ENCODE measurements at regions not wholly inside any gene's neighbourhood (a gene's known extent, or its start where the extent isn't known, plus 50 kb on each side); places are given as distances from the start of the nearest gene placed in this dataset.

DNA sequence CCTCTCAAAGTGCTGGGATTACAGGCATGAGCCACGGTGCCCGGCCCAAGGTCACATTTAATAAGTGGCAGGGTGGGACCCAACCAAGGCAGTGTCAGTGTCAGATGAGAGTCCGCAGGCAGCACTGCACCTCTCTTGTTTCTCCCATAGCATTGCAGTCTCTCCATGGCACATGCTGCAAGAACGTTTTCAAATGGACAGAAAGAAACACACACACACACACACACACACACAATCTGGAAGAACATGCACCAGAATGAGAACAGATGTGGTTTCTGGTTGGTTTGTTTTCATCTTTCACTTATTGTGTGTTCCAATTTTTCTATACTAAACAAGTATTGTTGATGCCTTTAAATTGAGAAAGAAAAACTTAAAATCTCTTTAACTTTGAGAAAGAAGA, 126.5 kb downstream of the SYF2 start:
- Histone ChIP-seq H3K79me2 (ENCODE audit: insufficient read depth, low read depth, low read length) (no peaks in the 10 kb centered on the region), H3K9me2 (ENCODE audit: insufficient read depth, low read length) (no peaks in the 10 kb centered on the region), H3K9me3 (ENCODE audit: low read length) (peaks cover 12% of the 10 kb centered on the region), H3K27ac (ENCODE audit: low read depth, low read length, poor library complexity, severe bottlenecking) (no peak overlapping the region), H3K4me3 (ENCODE audit: low read depth, low read length, poor library complexity, severe bottlenecking) (no peak overlapping the region), H2AFZ (ENCODE audit: low read length) (no peak overlapping the region), H3K4me1 (ENCODE audit: insufficient read depth, low read length, poor library complexity, severe bottlenecking) (peaks cover 5% of the 10 kb centered on the region), H3K4me2 (ENCODE audit: low read length) (no peak overlapping the region), H4K20me1 (ENCODE audit: insufficient read depth, low read length) (no peaks in the 10 kb centered on the region), H3K36me3 (ENCODE audit: insufficient read depth, low read length) (no peaks in the 10 kb centered on the region)
- DNase-seq (ENCODE audit: low spot score) = no peak
- BruUV-seq (replicated peaks) = no TSS peak
- TF ChIP-seq, protein P1, sequence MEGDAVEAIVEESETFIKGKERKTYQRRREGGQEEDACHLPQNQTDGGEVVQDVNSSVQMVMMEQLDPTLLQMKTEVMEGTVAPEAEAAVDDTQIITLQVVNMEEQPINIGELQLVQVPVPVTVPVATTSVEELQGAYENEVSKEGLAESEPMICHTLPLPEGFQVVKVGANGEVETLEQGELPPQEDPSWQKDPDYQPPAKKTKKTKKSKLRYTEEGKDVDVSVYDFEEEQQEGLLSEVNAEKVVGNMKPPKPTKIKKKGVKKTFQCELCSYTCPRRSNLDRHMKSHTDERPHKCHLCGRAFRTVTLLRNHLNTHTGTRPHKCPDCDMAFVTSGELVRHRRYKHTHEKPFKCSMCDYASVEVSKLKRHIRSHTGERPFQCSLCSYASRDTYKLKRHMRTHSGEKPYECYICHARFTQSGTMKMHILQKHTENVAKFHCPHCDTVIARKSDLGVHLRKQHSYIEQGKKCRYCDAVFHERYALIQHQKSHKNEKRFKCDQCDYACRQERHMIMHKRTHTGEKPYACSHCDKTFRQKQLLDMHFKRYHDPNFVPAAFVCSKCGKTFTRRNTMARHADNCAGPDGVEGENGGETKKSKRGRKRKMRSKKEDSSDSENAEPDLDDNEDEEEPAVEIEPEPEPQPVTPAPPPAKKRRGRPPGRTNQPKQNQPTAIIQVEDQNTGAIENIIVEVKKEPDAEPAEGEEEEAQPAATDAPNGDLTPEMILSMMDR (conservative IDR thresholded peaks at IDR 0.05; ENCODE audit: low read length) = no peak
- TF ChIP-seq EZH2phosphoT487 (IDR thresholded peaks at IDR 0.05; ENCODE audit: borderline replicate concordance, low read depth, low read length) = no peak
- ChIA-PET POLR2A (interaction anchor here (0.5 kb wide), 1 partner anchor 541 kb away, joined by 3 read pairs; no protein-coding TSS in a partner anchor), CTCF (ENCODE audit: unreplicated experiment) (no interaction called here)
- intact Hi-C loops (cut with micrococcal nuclease; ENCODE audit: unreplicated experiment) = no loop called here

DNA sequence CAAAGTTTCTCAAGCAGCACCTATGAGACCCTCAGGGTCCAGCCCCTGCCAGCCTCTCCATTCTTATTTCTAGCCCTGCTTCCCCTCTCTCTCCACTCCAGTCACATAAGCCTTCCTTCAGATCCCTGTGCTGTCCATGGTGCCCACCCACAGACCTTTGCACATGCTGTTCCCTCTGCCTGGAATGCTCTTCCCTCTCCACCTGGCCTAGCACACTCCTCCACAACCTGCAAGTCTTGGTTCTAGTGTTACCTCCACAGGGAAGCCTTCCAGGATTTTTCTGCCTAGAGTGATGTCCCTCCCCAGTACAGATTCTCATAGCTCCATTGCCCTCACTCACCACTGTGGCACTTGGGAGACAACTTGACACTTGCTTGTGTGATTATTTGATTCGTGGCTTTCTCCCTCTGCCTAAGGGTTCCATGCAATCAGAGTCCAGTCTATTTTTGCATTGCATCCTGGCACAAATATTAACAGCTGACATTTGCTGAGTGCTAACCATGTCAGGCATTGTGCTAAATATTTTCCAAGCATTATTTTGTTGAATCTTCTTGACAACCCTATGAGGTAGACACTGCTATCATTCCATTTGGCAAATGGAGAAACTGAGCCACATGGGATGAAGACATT, 127.3 kb downstream of the SYF2 start:
- H3K4me2 ChIP-seq (ENCODE audit: low read length) = no peak overlapping the region
- H2AFZ ChIP-seq (ENCODE audit: low read length) = no peak overlapping the region
- BruUV-seq (replicated peaks) = no TSS peak
- no peak overlapping the region for H3K4me3 ChIP-seq (ENCODE audit: low read depth, low read length, poor library complexity, severe bottlenecking)
- DNase-seq (ENCODE audit: low spot score) = no peak
- H4K20me1 ChIP-seq (ENCODE audit: insufficient read depth, low read length) = no peaks in the 10 kb centered on the region
- ChIA-PET CTCF (ENCODE audit: unreplicated experiment) (no interaction called here), POLR2A (interaction anchor here (0.6 kb wide), 1 partner anchor 785 kb away, joined by 3 read pairs; no protein-coding TSS in a partner anchor)
- intact Hi-C loops (cut with micrococcal nuclease; ENCODE audit: unreplicated experiment) = no loop called here
- no peaks in the 10 kb centered on the region for H3K79me2 ChIP-seq (ENCODE audit: insufficient read depth, low read depth, low read length)
- H3K27ac ChIP-seq (ENCODE audit: low read depth, low read length, poor library complexity, severe bottlenecking) = no peak overlapping the region
- TF ChIP-seq, protein P1 (conservative IDR thresholded peaks at IDR 0.05; ENCODE audit: low read length) = no peak
- TF ChIP-seq EZH2phosphoT487 (IDR thresholded peaks at IDR 0.05; ENCODE audit: borderline replicate concordance, low read depth, low read length) = no peak
- no peaks in the 10 kb centered on the region for H3K36me3 ChIP-seq (ENCODE audit: insufficient read depth, low read length)
- peaks cover 12% of the 10 kb centered on the region for H3K9me3 ChIP-seq (ENCODE audit: low read length)
- peaks cover 12% of the 10 kb centered on the region for H3K4me1 ChIP-seq (ENCODE audit: insufficient read depth, low read length, poor library complexity, severe bottlenecking)
- no peaks in the 10 kb centered on the region for H3K9me2 ChIP-seq (ENCODE audit: insufficient read depth, low read length)

DNA sequence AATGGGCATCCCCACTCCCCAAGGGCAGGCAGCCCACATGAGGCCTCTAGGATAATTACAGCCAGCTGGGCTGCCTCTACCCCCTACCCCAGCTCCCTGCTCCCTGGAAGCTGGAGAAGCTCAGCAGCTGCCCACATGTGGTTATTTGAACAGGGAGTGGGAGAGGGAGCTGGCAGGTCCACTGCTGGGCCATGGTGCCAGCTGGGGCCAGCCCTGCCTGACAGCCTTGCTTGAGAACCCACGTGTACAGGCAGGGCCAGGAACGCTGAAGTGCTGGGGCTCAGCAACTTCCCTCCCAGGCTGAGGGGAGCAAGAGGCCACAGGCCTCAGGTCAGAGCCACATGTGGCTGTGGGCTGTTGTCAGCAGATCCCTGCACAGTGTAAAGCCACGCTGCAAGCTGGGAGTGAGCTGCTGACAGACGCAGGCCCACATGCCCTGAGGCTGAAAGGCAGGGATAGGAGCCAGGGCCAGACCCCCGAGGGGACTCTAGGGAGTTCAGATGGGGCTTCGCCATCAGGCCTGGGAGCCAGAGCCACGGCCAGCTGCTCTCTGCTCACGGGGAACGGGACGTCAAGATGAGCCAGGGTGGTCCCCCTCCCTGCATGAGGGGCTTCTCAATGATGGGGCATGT, 129.0 kb downstream of the SYF2 start:
- intact Hi-C loops (cut with micrococcal nuclease; ENCODE audit: unreplicated experiment) = no loop called here
- H3K27ac ChIP-seq (ENCODE audit: low read depth, low read length, poor library complexity, severe bottlenecking) = no peak overlapping the region
- no peak overlapping the region for H3K4me2 ChIP-seq (ENCODE audit: low read length)
- H3K9me3 ChIP-seq (ENCODE audit: low read length) = no peaks in the 10 kb centered on the region
- no peaks in the 10 kb centered on the region for H3K36me3 ChIP-seq (ENCODE audit: insufficient read depth, low read length)
- no peak for TF ChIP-seq EZH2phosphoT487 (IDR thresholded peaks at IDR 0.05; ENCODE audit: borderline replicate concordance, low read depth, low read length)
- TF ChIP-seq, protein P1 (conservative IDR thresholded peaks at IDR 0.05; ENCODE audit: low read length) = no peak
- peaks cover 20% of the 10 kb centered on the region for H3K4me1 ChIP-seq (ENCODE audit: insufficient read depth, low read length, poor library complexity, severe bottlenecking)
- POLR2A ChIA-PET = interaction anchor here (0.6 kb wide), 1 partner anchor 18 kb away, joined by 3 read pairs; no protein-coding TSS in a partner anchor
- H3K9me2 ChIP-seq (ENCODE audit: insufficient read depth, low read length) = no peaks in the 10 kb centered on the region
- no peak for DNase-seq (ENCODE audit: low spot score)
- CTCF ChIA-PET (ENCODE audit: unreplicated experiment) = no interaction called here
- H3K79me2 ChIP-seq (ENCODE audit: insufficient read depth, low read depth, low read length) = no peaks in the 10 kb centered on the region
- no peak overlapping the region for H2AFZ ChIP-seq (ENCODE audit: low read length)
- H4K20me1 ChIP-seq (ENCODE audit: insufficient read depth, low read length) = no peaks in the 10 kb centered on the region
- no peak overlapping the region for H3K4me3 ChIP-seq (ENCODE audit: low read depth, low read length, poor library complexity, severe bottlenecking)
- BruUV-seq (replicated peaks) = no TSS peak
